GM19035 (cell line): ENCODE measurements at regions not wholly inside any gene's neighbourhood (a gene's known extent, or its start where the extent isn't known, plus 50 kb on each side); places are given as distances from the start of the nearest gene placed in this dataset.
A peak's percentile ranks its signal among the peaks of the same experiment; 100 is the strongest.

Source experiments
- ATAC-seq: cut with Tn5 transposase; IDR thresholded peaks from one replicate; pipeline ENCODE4 v1.9.1; 2021; ENCODE audit not compliant: unreplicated experiment

GRCh38 chr5:27511061-27511460 lies 472.7 kb upstream of the CDH9 start:
- no peak for ATAC-seq

- no peak for ATAC-seq
These were observed 465.4 kb upstream of the CDH9 start for GRCh38 chr5:27503813-27504212.

- ATAC-seq: no peak
These were observed 463.9 kb upstream of the CDH9 start for GRCh38 chr5:27502236-27502635.

- no peak for ATAC-seq
These were observed 459.1 kb upstream of the CDH9 start for GRCh38 chr5:27497491-27497890.

GRCh38 chr5:27494887-27495286 lies 456.5 kb upstream of the CDH9 start:
- no peak for ATAC-seq

GRCh38 chr5:27491746-27492439 lies 453.5 kb upstream of the CDH9 start:
- ATAC-seq: no peak

- ATAC-seq: no peak
These were observed 452.7 kb upstream of the CDH9 start for GRCh38 chr5:27491047-27491446.

GRCh38 chr5:27489701-27490100 lies 451.3 kb upstream of the CDH9 start:
- ATAC-seq: no peak

GRCh38 chr5:27482663-27483062 lies 444.3 kb upstream of the CDH9 start:
- no peak for ATAC-seq

- no peak for ATAC-seq
These were observed 441.5 kb upstream of the CDH9 start for GRCh38 chr5:27479859-27480258.

- ATAC-seq: no peak
These were observed 439.2 kb upstream of the CDH9 start for GRCh38 chr5:27477550-27477949.

- no peak for ATAC-seq
These were observed 438.1 kb upstream of the CDH9 start for GRCh38 chr5:27476356-27476988.

- ATAC-seq: no peak
These were observed 436.7 kb upstream of the CDH9 start for GRCh38 chr5:27475063-27475462.

GRCh38 chr5:27474395-27474794 lies 436.0 kb upstream of the CDH9 start:
- ATAC-seq: no peak

- ATAC-seq: no peak
These were observed 435.6 kb upstream of the CDH9 start for GRCh38 chr5:27474047-27474309.

GRCh38 chr5:27473307-27474046 lies 435.1 kb upstream of the CDH9 start:
- no peak for ATAC-seq

GRCh38 chr5:27472871-27473270 lies 434.5 kb upstream of the CDH9 start:
- ATAC-seq: no peak

- ATAC-seq: peak; percentile 84
These were observed 433.8 kb upstream of the CDH9 start for GRCh38 chr5:27472000-27472763.

- ATAC-seq: no peak
These were observed 428.6 kb upstream of the CDH9 start for GRCh38 chr5:27466959-27467358.

- ATAC-seq: no peak
These were observed 426.8 kb upstream of the CDH9 start for GRCh38 chr5:27465140-27465539.

GRCh38 chr5:27463446-27464149 lies 425.2 kb upstream of the CDH9 start:
- ATAC-seq: no peak
